Tibial nerve (tissue), 4 donors: ENCODE measurements at regions not wholly inside any gene's neighbourhood (a gene's known extent, or its start where the extent isn't known, plus 50 kb on each side); places are given as distances from the start of the nearest gene placed in this dataset.
A peak's percentile ranks its signal among the peaks of the same experiment; 100 is the strongest.

Source experiments
- DNase-seq, 2 donors: peaks; one replicate each; pipeline ENCODE4 v3.0.0-alpha.2; 2019; ENCODE audit warnings: low spot score in 2 of 2
- H3K27ac ChIP-seq, 4 donors: fragments of 200-600 bp; sonication (generic) in 3 of 4; one replicate each; pipeline ENCODE4 v1.5.1; 2017 to 2019; ENCODE audit warnings: mild to moderate bottlenecking in 1 of 4
- H3K27me3 ChIP-seq, 2 donors: fragments of 200-600 bp; sonication (generic) in 1 of 2; one replicate each; pipeline versions ENCODE4 v1.5.1 to v1.6.0; 2017 to 2019
- H3K36me3 ChIP-seq, 3 donors: fragments of 200-600 bp; sonication (generic); one replicate each; pipeline ENCODE4 v1.5.1; 2018 to 2019
- H3K4me1 ChIP-seq, 4 donors: fragments of 200-600 bp; sonication (generic) in 3 of 4; one replicate each; pipeline ENCODE4 v1.5.1; 2017 to 2019
- H3K4me3 ChIP-seq, 4 donors: fragments of 200-600 bp; sonication (generic) in 3 of 4; one replicate each; pipeline ENCODE4 v1.5.1; 2017 to 2019; ENCODE audit warnings: mild to moderate bottlenecking in 1 of 4, moderate library complexity in 1 of 4
- H3K9me3 ChIP-seq, 4 donors: fragments of 200-600 bp; sonication (generic) in 3 of 4; one replicate each; pipeline ENCODE4 v1.5.1; 2017 to 2019
- CTCF ChIP-seq, 5 experiments: fragments of 200-600 bp in 3 of 5; fragments of 450-650 bp in 2 of 5; sonication (generic) in 3 of 5; IDR thresholded peaks; one replicate each; pipeline ENCODE4 v1.5.1; 2016 to 2019; ENCODE audit warnings: antibody characterized with exemption in 5 of 5, mild to moderate bottlenecking in 3 of 5, moderate library complexity in 2 of 5
- EP300 ChIP-seq, 2 donors: sonication (generic); formaldehyde crosslinking; IDR thresholded peaks; one replicate each; pipeline ENCODE4 v1.6.1; 2017; ENCODE audit warnings: antibody characterized with exemption in 2 of 2, mild to moderate bottlenecking in 1 of 2
- POLR2A ChIP-seq, 2 donors: fragments of 450-650 bp; IDR thresholded peaks; one replicate each; pipeline ENCODE4 v1.6.1; 2017; ENCODE audit warnings: antibody characterized with exemption in 2 of 2, mild to moderate bottlenecking in 2 of 2, moderate library complexity in 2 of 2
- WGBS, 2 donors: methylation state at CpG; one replicate each; pipeline ENCODE4 v1.1.5; 2018; 5-methylcytosine and 5-hydroxymethylcytosine counted together

- TF ChIP-seq CTCF (IDR thresholded peaks at IDR 0.05) (no peak), EP300 (IDR thresholded peaks at IDR 0.05) (no peak), POLR2A (IDR thresholded peaks at IDR 0.05) (no peak)
- H3K27ac ChIP-seq: peak overlapping the region in 1 of 4 donors; percentile 12
- DNase-seq: no peak
- H3K4me3 ChIP-seq: no peak overlapping the region
- 61 to 68% methylated on average over 1 of the region's 1 CpG for WGBS, 2 donors
- no peaks in the 10 kb centered on the region for H3K27me3 ChIP-seq
- peaks cover 0 to 27% (median 6%) of the 10 kb centered on the region in 4 donors for H3K4me1 ChIP-seq
- no peaks in the 10 kb centered on the region for H3K36me3 ChIP-seq
- no peaks in the 10 kb centered on the region for H3K9me3 ChIP-seq
These were observed 385.7 kb downstream of the AASDHPPT start for GRCh38 chr11:106463154-106463553.

- peak overlapping the region in 1 of 4 donors; percentile 12 for H3K27ac ChIP-seq
- H3K9me3 ChIP-seq: no peaks in the 10 kb centered on the region
- H3K4me1 ChIP-seq: peaks cover 0 to 27% (median 6%) of the 10 kb centered on the region in 4 donors
- 52% methylated on average over 4 of the region's 4 CpGs for WGBS, 2 donors
- H3K36me3 ChIP-seq: no peaks in the 10 kb centered on the region
- no peaks in the 10 kb centered on the region for H3K27me3 ChIP-seq
- no peak overlapping the region for H3K4me3 ChIP-seq
- DNase-seq: no peak
- TF ChIP-seq CTCF (IDR thresholded peaks at IDR 0.05) (no peak), EP300 (IDR thresholded peaks at IDR 0.05) (no peak), POLR2A (IDR thresholded peaks at IDR 0.05) (no peak)
These were observed 386.3 kb downstream of the AASDHPPT start for GRCh38 chr11:106463796-106464201.

GRCh38 chr11:106464728-106465127 lies 387.3 kb downstream of the AASDHPPT start:
- DNase-seq: no peak
- TF ChIP-seq EP300 (IDR thresholded peaks at IDR 0.05) (no peak), CTCF (IDR thresholded peaks at IDR 0.05) (no peak), POLR2A (IDR thresholded peaks at IDR 0.05) (no peak)
- no peak overlapping the region for H3K27ac ChIP-seq
- H3K36me3 ChIP-seq: no peaks in the 10 kb centered on the region
- peaks cover 0 to 27% (median 6%) of the 10 kb centered on the region in 4 donors for H3K4me1 ChIP-seq
- H3K9me3 ChIP-seq: no peaks in the 10 kb centered on the region
- no peak overlapping the region for H3K4me3 ChIP-seq
- H3K27me3 ChIP-seq: no peaks in the 10 kb centered on the region

GRCh38 chr11:106466521-106467080 lies 389.1 kb downstream of the AASDHPPT start:
- Histone ChIP-seq H3K36me3 (no peaks in the 10 kb centered on the region), H3K27me3 (no peaks in the 10 kb centered on the region), H3K4me3 (no peak overlapping the region), H3K4me1 (peaks cover 0 to 24% (median 5%) of the 10 kb centered on the region in 4 donors), H3K27ac (no peak overlapping the region), H3K9me3 (no peaks in the 10 kb centered on the region)
- TF ChIP-seq POLR2A (IDR thresholded peaks at IDR 0.05) (no peak), CTCF (IDR thresholded peaks at IDR 0.05) (no peak), EP300 (IDR thresholded peaks at IDR 0.05) (no peak)
- no peak for DNase-seq
- WGBS, 2 donors: 64 to 71% methylated on average over 5 of the region's 5 CpGs

GRCh38 chr11:106467501-106467900 lies 390.0 kb downstream of the AASDHPPT start:
- no peak overlapping the region for H3K27ac ChIP-seq
- no peaks in the 10 kb centered on the region for H3K36me3 ChIP-seq
- H3K4me1 ChIP-seq: peaks cover 0 to 15% (median under 1%) of the 10 kb centered on the region in 4 donors
- no peaks in the 10 kb centered on the region for H3K27me3 ChIP-seq
- no peaks in the 10 kb centered on the region for H3K9me3 ChIP-seq
- TF ChIP-seq EP300 (IDR thresholded peaks at IDR 0.05) (no peak), POLR2A (IDR thresholded peaks at IDR 0.05) (no peak), CTCF (IDR thresholded peaks at IDR 0.05) (no peak)
- DNase-seq: no peak
- no peak overlapping the region for H3K4me3 ChIP-seq
